K562 (cell line): ENCODE measurements at regions not wholly inside any gene's neighbourhood (a gene's known extent, or its start where the extent isn't known, plus 50 kb on each side); places are given as distances from the start of the nearest gene placed in this dataset.

Source experiments
- ATAC-seq: fragments of 200-7000 bp; cut with Tn5 transposase; 3 replicates; pipeline ENCODE4 v1.9.1; 2020; ENCODE audit warnings: moderate library complexity
- BruUV-seq: library from RNA; stranded (reverse); fragments of 400-500 nt; replicated peaks from 2 replicates; lab custom pipeline; 2021; lab: Mats Ljungman, UMichigan
- CTCF ChIA-PET: fragments of 300-600 bp; formaldehyde crosslinking; extraction: SDS; loops from one replicate; lab custom pipeline; 2021; ENCODE audit warnings: low intra/inter-chr PET ratio; lab: Yijun Ruan, JAX
- POLR2A ChIA-PET: fragments of 300-600, 350-650 bp; sonication (Branson Sonifier 250); formaldehyde crosslinking; extraction: SDS; loops from one replicate; lab custom pipeline; 2021; ENCODE audit warnings: antibody characterized with exemption, inconsistent platforms; lab: Yijun Ruan, JAX
- DNase-seq, 4 experiments: peaks; one replicate each; pipeline versions ENCODE4 v3.0.0 to v3.0.0-alpha.2; 2011 to 2018; ENCODE audit warnings: low spot score in 3 of 4, mixed read lengths in 3 of 4; ENCODE audit errors: extremely low read depth in 1 of 4
- FAIRE-seq: peaks from 2 replicates; lab custom pipeline; 2011; peaks lifted over from hg19 to GRCh38; lab: Jason Lieb, UNC
- H2AFZ ChIP-seq: 2 replicates; pipeline ENCODE4 v1.6.0; 2011; ENCODE audit warnings: low read depth, low read length, control low read depth, inconsistent platforms
- H3K27ac ChIP-seq: fragments of 200-600 bp; 3 replicates; pipeline ENCODE4 v1.8.0; 2011; ENCODE audit warnings: low read depth, mild to moderate bottlenecking, control low read depth, inconsistent platforms, low read length, moderate library complexity, mixed read lengths; ENCODE audit errors: extremely low read depth
- H3K27me3 ChIP-seq, 2 experiments: fragments of 300-600 bp in 1 of 2; 2 replicates in 1 of 2; 3 replicates in 1 of 2; pipeline versions ENCODE4 v1.6.0 to v1.8.0; 2011; ENCODE audit warnings: inconsistent platforms in 2 of 2, low read length in 2 of 2, mild to moderate bottlenecking in 1 of 2, mixed read lengths in 1 of 2, moderate library complexity in 1 of 2; ENCODE audit not compliant: control insufficient read depth in 2 of 2, insufficient read depth in 2 of 2
- H3K36me3 ChIP-seq: fragments of 300-600 bp; 3 replicates; pipeline ENCODE4 v1.8.0; 2011; ENCODE audit warnings: mild to moderate bottlenecking, low read length, inconsistent platforms; ENCODE audit not compliant: control insufficient read depth, insufficient read depth
- H3K4me1 ChIP-seq, 2 experiments: fragments of 200-600 bp in 1 of 2; replicated peaks in 1 of 2; 2 replicates in 1 of 2; 3 replicates in 1 of 2; pipeline versions ENCODE4 v1.5.1 to v1.8.0; 2011; ENCODE audit warnings: inconsistent platforms in 2 of 2, low read length in 2 of 2, mild to moderate bottlenecking in 1 of 2, mixed read lengths in 1 of 2, moderate library complexity in 1 of 2; ENCODE audit not compliant: control insufficient read depth in 2 of 2, insufficient read depth in 2 of 2
- H3K4me2 ChIP-seq: 2 replicates; pipeline ENCODE4 v1.6.1; 2011; ENCODE audit warnings: low read length, control low read depth, inconsistent platforms, mixed read lengths; ENCODE audit not compliant: insufficient read depth
- H3K4me3 ChIP-seq: fragments of 200-600 bp; sonication (generic), shearing (Covaris generic); 2 replicates; pipeline ENCODE4 v1.5.1; 2016; ENCODE audit warnings: control low read depth, inconsistent platforms
- H3K79me2 ChIP-seq: fragments of 200-600 bp; 3 replicates; pipeline ENCODE4 v1.8.0; 2011; ENCODE audit warnings: low read length, inconsistent platforms; ENCODE audit not compliant: control insufficient read depth, insufficient read depth
- H3K9ac ChIP-seq, 2 experiments: 2 replicates each; pipeline versions ENCODE4 v1.6.0 to v1.6.1; 2011; ENCODE audit warnings: low read depth in 2 of 2, low read length in 2 of 2, control low read depth in 1 of 2, inconsistent platforms in 1 of 2, mild to moderate bottlenecking in 1 of 2, mixed read lengths in 1 of 2; ENCODE audit not compliant: insufficient read depth in 1 of 2
- H3K9me1 ChIP-seq: one replicate; pipeline ENCODE4 v1.6.0; 2011; ENCODE audit warnings: inconsistent platforms, mild to moderate bottlenecking, low read length, moderate library complexity; ENCODE audit not compliant: control insufficient read depth, insufficient read depth
- H3K9me3 ChIP-seq: replicated peaks from 2 replicates; pipeline ENCODE4 v1.5.1; 2011; ENCODE audit warnings: low read depth, low read length, inconsistent platforms; ENCODE audit not compliant: control insufficient read depth, insufficient read depth
- H4K20me1 ChIP-seq: replicated peaks from 2 replicates; pipeline ENCODE4 v1.6.1; 2011; ENCODE audit warnings: low read length, inconsistent platforms, mixed read lengths; ENCODE audit not compliant: control insufficient read depth, insufficient read depth
- IRF1 ChIP-seq: sonication (generic); formaldehyde crosslinking; IDR thresholded peaks from 2 replicates; pipeline ENCODE4 v1.8.0; 2022; ENCODE audit warnings: missing genetic modification reagents, mild to moderate bottlenecking, borderline replicate concordance
- MYC ChIP-seq, 2 experiments: fragments of 250-450 bp in 1 of 2; sonication (Bioruptor Pico) in 1 of 2; IDR thresholded peaks; 2 replicates each; pipeline versions ENCODE4 v1.5.1 to v1.6.1; 2012 to 2021; ENCODE audit warnings: low read depth in 2 of 2, borderline replicate concordance in 1 of 2, improper control_type of control experiment in 1 of 2, low read length in 1 of 2, mild to moderate bottlenecking in 1 of 2, moderate library complexity in 1 of 2
- SP2 ChIP-seq: IDR thresholded peaks from 2 replicates; pipeline ENCODE4 v1.6.1; 2011; ENCODE audit warnings: mild to moderate bottlenecking, low read depth, low read length, moderate library complexity; ENCODE audit not compliant: poor library complexity, severe bottlenecking; ENCODE audit errors: extremely low read depth
- WGBS: fragments of 100-300 bp; shearing (Covaris generic); methylation state at CpG from one replicate; pipeline ENCODE4 v1.1.6; 2016; ENCODE audit warnings: low coverage, mixed read lengths; ENCODE audit not compliant: insufficient coverage; ENCODE audit errors: missing lambda C conversion rate; 5-methylcytosine and 5-hydroxymethylcytosine counted together
- in situ Hi-C: fragments of 300-500 bp; cut with MboI; formaldehyde crosslinking; loops from 4 replicates; pipeline ENCODE4 v1.15.0; 2018; ENCODE audit warnings: inconsistent platforms, mixed read lengths
- intact Hi-C: fragments of 100-400 bp; cut with micrococcal nuclease; formaldehyde crosslinking; loops from 2 replicates; pipeline ENCODE4 v1.14.2; 2022
- TF ChIP-seq, protein P1 (sequence below): fragments of 250-450 bp; sonication (Bioruptor Pico); IDR thresholded peaks from 2 replicates; pipeline ENCODE4 v1.6.1; 2021; ENCODE audit warnings: mild to moderate bottlenecking
- TF ChIP-seq, protein P2 (sequence below): sonication (generic); formaldehyde crosslinking; IDR thresholded peaks from 2 replicates; pipeline ENCODE4 v1.8.1; 2023; ENCODE audit warnings: mild to moderate bottlenecking, missing genetic modification reagents
- TF ChIP-seq, protein P3 (sequence below), 2 experiments: fragments of 450-650 bp in 1 of 2; IDR thresholded peaks; 2 replicates each; pipeline ENCODE4 v1.6.1; 2011 to 2017; ENCODE audit warnings: low read depth in 2 of 2, antibody characterized with exemption in 1 of 2, borderline replicate concordance in 1 of 2, low read length in 1 of 2, mild to moderate bottlenecking in 1 of 2, mixed read lengths in 1 of 2; ENCODE audit not compliant: control insufficient read depth in 1 of 2

DNA sequence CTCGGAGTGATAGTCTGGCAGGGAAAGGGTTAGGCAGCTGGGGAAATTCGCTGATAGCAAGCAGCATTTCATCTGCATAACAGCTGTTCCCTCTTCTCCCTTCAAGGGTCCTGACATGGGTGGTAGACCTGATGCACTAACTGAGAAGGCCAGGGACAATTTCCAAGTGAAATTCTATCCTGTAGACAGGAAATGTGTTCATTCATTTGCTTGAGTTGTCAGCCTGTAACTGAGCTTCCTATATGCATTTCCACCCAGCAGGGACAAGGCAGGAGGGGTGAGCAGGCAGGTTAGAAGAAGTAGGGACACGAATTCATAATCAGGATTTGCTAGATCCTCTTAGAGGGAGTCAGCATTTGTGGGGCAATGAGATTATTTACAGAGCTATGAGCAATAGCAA lies 154.3 kb upstream of the NCAM1 start:
- no TSS peak for BruUV-seq
- Histone ChIP-seq H3K36me3 (no peaks in the 10 kb centered on the region), H4K20me1 (no peaks in the 10 kb centered on the region), H3K27me3 (no peaks in the 10 kb centered on the region), H3K9ac (no peak overlapping the region), H3K9me3 (no peaks in the 10 kb centered on the region), H3K4me1 (no peaks in the 10 kb centered on the region), H3K4me3 (no peak overlapping the region)
- FAIRE-seq: no peak
- no peak for ATAC-seq
- WGBS: 0% methylated on average over 3 of the region's 3 CpGs
- DNase-seq: no peak
- intact Hi-C loops: no loop called here
- no peak for TF ChIP-seq SP2
- TF ChIP-seq, all 486 proteins: peak for 0
- no peak overlapping the region for H3K4me2 ChIP-seq
- no peaks in the 10 kb centered on the region for H3K79me2 ChIP-seq
- ChIA-PET POLR2A (no interaction called here), CTCF (no interaction called here)
- in situ Hi-C loops: no loop called here
- no peak overlapping the region for H2AFZ ChIP-seq
- no peaks in the 10 kb centered on the region for H3K9me1 ChIP-seq
- no peak overlapping the region for H3K27ac ChIP-seq

- Histone ChIP-seq H4K20me1 (no peaks in the 10 kb centered on the region), H3K9ac (no peak overlapping the region), H3K79me2 (no peaks in the 10 kb centered on the region), H3K27ac (no peak overlapping the region), H3K4me3 (no peak overlapping the region), H3K9me1 (no peaks in the 10 kb centered on the region), H3K4me2 (no peak overlapping the region), H3K9me3 (no peaks in the 10 kb centered on the region), H3K27me3 (no peaks in the 10 kb centered on the region), H2AFZ (no peak overlapping the region), H3K36me3 (no peaks in the 10 kb centered on the region), H3K4me1 (no peaks in the 10 kb centered on the region)
- in situ Hi-C loops: no loop called here
- CTCF ChIA-PET: no interaction called here
- intact Hi-C loops: no loop called here
- BruUV-seq: no TSS peak
- POLR2A ChIA-PET: interaction anchor here (0.7 kb wide), 1 partner anchor 28 kb away, joined by 3 read pairs; no protein-coding TSS in a partner anchor
- ATAC-seq (no peak), FAIRE-seq (no peak), DNase-seq (no peak)
- 0% methylated on average over 2 of the region's 2 CpGs for WGBS
- TF ChIP-seq, protein P1, sequence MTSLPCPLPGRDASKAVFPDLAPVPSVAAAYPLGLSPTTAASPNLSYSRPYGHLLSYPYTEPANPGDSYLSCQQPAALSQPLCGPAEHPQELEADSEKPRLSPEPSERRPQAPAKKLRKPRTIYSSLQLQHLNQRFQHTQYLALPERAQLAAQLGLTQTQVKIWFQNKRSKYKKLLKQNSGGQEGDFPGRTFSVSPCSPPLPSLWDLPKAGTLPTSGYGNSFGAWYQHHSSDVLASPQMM (CRISPR knock-in tag): no peak
- TF ChIP-seq, protein P2, sequence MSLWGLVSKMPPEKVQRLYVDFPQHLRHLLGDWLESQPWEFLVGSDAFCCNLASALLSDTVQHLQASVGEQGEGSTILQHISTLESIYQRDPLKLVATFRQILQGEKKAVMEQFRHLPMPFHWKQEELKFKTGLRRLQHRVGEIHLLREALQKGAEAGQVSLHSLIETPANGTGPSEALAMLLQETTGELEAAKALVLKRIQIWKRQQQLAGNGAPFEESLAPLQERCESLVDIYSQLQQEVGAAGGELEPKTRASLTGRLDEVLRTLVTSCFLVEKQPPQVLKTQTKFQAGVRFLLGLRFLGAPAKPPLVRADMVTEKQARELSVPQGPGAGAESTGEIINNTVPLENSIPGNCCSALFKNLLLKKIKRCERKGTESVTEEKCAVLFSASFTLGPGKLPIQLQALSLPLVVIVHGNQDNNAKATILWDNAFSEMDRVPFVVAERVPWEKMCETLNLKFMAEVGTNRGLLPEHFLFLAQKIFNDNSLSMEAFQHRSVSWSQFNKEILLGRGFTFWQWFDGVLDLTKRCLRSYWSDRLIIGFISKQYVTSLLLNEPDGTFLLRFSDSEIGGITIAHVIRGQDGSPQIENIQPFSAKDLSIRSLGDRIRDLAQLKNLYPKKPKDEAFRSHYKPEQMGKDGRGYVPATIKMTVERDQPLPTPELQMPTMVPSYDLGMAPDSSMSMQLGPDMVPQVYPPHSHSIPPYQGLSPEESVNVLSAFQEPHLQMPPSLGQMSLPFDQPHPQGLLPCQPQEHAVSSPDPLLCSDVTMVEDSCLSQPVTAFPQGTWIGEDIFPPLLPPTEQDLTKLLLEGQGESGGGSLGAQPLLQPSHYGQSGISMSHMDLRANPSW: no peak
- no peak for TF ChIP-seq IRF1 (CRISPR knock-in tag)
- TF ChIP-seq MYC (IDR thresholded peaks at IDR 0.05; ENCODE audit: low read depth, low read length): no peak
- no peak for TF ChIP-seq MYC (CRISPR knock-in tag; IDR thresholded peaks at IDR 0.05; ENCODE audit: borderline replicate concordance, low read depth)
- TF ChIP-seq, protein P3, sequence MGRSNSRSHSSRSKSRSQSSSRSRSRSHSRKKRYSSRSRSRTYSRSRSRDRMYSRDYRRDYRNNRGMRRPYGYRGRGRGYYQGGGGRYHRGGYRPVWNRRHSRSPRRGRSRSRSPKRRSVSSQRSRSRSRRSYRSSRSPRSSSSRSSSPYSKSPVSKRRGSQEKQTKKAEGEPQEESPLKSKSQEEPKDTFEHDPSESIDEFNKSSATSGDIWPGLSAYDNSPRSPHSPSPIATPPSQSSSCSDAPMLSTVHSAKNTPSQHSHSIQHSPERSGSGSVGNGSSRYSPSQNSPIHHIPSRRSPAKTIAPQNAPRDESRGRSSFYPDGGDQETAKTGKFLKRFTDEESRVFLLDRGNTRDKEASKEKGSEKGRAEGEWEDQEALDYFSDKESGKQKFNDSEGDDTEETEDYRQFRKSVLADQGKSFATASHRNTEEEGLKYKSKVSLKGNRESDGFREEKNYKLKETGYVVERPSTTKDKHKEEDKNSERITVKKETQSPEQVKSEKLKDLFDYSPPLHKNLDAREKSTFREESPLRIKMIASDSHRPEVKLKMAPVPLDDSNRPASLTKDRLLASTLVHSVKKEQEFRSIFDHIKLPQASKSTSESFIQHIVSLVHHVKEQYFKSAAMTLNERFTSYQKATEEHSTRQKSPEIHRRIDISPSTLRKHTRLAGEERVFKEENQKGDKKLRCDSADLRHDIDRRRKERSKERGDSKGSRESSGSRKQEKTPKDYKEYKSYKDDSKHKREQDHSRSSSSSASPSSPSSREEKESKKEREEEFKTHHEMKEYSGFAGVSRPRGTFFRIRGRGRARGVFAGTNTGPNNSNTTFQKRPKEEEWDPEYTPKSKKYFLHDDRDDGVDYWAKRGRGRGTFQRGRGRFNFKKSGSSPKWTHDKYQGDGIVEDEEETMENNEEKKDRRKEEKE (IDR thresholded peaks at IDR 0.05; ENCODE audit: borderline replicate concordance in 1 of 2, control insufficient read depth in 1 of 2, low read depth in 2 of 2, low read length in 1 of 2): no peak
Measured at GRCh38 chr11:112809429-112809828, 151.8 kb upstream of the NCAM1 start.
